Right lobe of liver (tissue), 6 donors: ENCODE measurements at regions not wholly inside any gene's neighbourhood (a gene's known extent, or its start where the extent isn't known, plus 50 kb on each side); places are given as distances from the start of the nearest gene placed in this dataset.
A peak's percentile ranks its signal among the peaks of the same experiment; 100 is the strongest.

Experiments used
- ATAC-seq, 4 donors: fragments of 200-7000 bp; cut with Tn5 transposase; one replicate each; pipeline ENCODE4 v1.9.1; 2020; ENCODE audit warnings: mild to moderate bottlenecking in 4 of 4, moderate library complexity in 4 of 4
- DNase-seq, 3 donors: peaks; one replicate each; pipeline ENCODE4 v3.0.0-alpha.2; 2020
- H3K27ac ChIP-seq, 3 donors: fragments of 200-600 bp; one replicate each; pipeline ENCODE4 v1.8.0; 2022
- H3K27me3 ChIP-seq, 2 donors: fragments of 200-600 bp; one replicate each; pipeline ENCODE4 v1.8.0; 2022
- H3K36me3 ChIP-seq, 4 donors: fragments of 200-600 bp; sonication (generic) in 1 of 4; one replicate each; pipeline versions ENCODE4 v1.5.1 to v1.8.0; 2017 to 2022; ENCODE audit warnings: control low read depth in 1 of 4
- H3K4me1 ChIP-seq, 4 donors: fragments of 200-600 bp; sonication (generic) in 1 of 4; one replicate each; pipeline versions ENCODE4 v1.5.1 to v1.8.0; 2017 to 2022; ENCODE audit warnings: control low read depth in 1 of 4
- H3K4me3 ChIP-seq, 3 donors: fragments of 200-600 bp; one replicate each; pipeline ENCODE4 v1.8.0; 2022
- H3K9me3 ChIP-seq, 4 donors: fragments of 200-600 bp; sonication (generic) in 1 of 4; one replicate each; pipeline versions ENCODE4 v1.5.1 to v1.8.0; 2017 to 2022; ENCODE audit warnings: control low read depth in 1 of 4
- CTCF ChIP-seq, 4 donors: fragments of 200-600 bp in 3 of 4; fragments of 450-650 bp in 1 of 4; IDR thresholded peaks; one replicate each; pipeline versions ENCODE4 v1.5.1 to v1.8.0; 2016 to 2022; ENCODE audit warnings: antibody characterized with exemption in 4 of 4, mild to moderate bottlenecking in 2 of 4
- POLR2A ChIP-seq: fragments of 450-650 bp; IDR thresholded peaks from one replicate; pipeline ENCODE4 v1.6.1; 2017; ENCODE audit warnings: antibody characterized with exemption, mild to moderate bottlenecking
- WGBS: methylation state at CpG from one replicate; pipeline ENCODE4 v1.1.6; 2018; ENCODE audit warnings: low coverage, low lambda C conversion rate; ENCODE audit not compliant: insufficient coverage; ENCODE audit errors: missing lambda C conversion rate; 5-methylcytosine and 5-hydroxymethylcytosine counted together
- intact Hi-C, 2 donors: fragments of 100-400 bp; cut with DNase I; formaldehyde crosslinking; loops; one replicate each; pipeline versions ENCODE4 v1.11.2 to v1.14.1; 2022
- donor health status: DM: no; HTN: yes; CAD: no.
- donor health status: DM: no; HTN: no; CAD: no.
- donor health status: DM: no; HTN: no; CAD: no.
- donor health status: DM: no; HTN: yes; CAD: no.
- donor health status: DM: no; HTN: yes; CAD: no.

GRCh38 chr10:43906490-43906889, 257.8 kb upstream of the ZNF32 start:
- Histone ChIP-seq H3K27ac (peak overlapping the region; percentile 5 to 33 (median 13)), H3K4me3 (no peak overlapping the region), H3K27me3 (no peaks in the 10 kb centered on the region), H3K4me1 (peaks cover 0 to 11% (median 0%) of the 10 kb centered on the region in 4 donors), H3K36me3 (no peaks in the 10 kb centered on the region), H3K9me3 (no peaks in the 10 kb centered on the region)
- ATAC-seq (peak in 2 of 4 donors; percentile 4 to 34), DNase-seq (peak in 1 of 3 donors; percentile 37)
- 69% methylated on average over 5 of the region's 8 CpGs for WGBS
- intact Hi-C loops, result no loop called here
- TF ChIP-seq POLR2A (no peak), CTCF (IDR thresholded peaks at IDR 0.05) (no peak)

GRCh38 chr10:43905512-43906236, 257.0 kb upstream of the ZNF32 start:
- DNase-seq, result peak in 1 of 3 donors; percentile 35
- Histone ChIP-seq H3K27ac (peak overlapping the region in 2 of 3 donors; percentile 5 to 33), H3K36me3 (no peaks in the 10 kb centered on the region), H3K27me3 (no peaks in the 10 kb centered on the region), H3K4me3 (no peak overlapping the region), H3K4me1 (peaks cover 0 to 11% (median 0%) of the 10 kb centered on the region in 4 donors), H3K9me3 (no peaks in the 10 kb centered on the region)
- ATAC-seq, result no peak
- intact Hi-C loops, result no loop called here
- no peak for TF ChIP-seq CTCF (IDR thresholded peaks at IDR 0.05)
- no peak for TF ChIP-seq POLR2A
- WGBS, result 54% methylated on average over 10 of the region's 10 CpGs

- DNase-seq (peak in 1 of 3 donors; percentile 28), ATAC-seq (no peak)
- TF ChIP-seq POLR2A (no peak), CTCF (IDR thresholded peaks at IDR 0.05) (no peak)
- Histone ChIP-seq H3K9me3 (no peaks in the 10 kb centered on the region), H3K36me3 (no peaks in the 10 kb centered on the region), H3K27me3 (no peaks in the 10 kb centered on the region), H3K4me3 (no peak overlapping the region), H3K4me1 (peaks cover 0 to 11% (median 0%) of the 10 kb centered on the region in 4 donors), H3K27ac (no peak overlapping the region)
- intact Hi-C loops, result no loop called here
- 71% methylated on average over 7 of the region's 9 CpGs for WGBS
These were observed 256.2 kb upstream of the ZNF32 start for GRCh38 chr10:43904844-43905243.

GRCh38 chr10:43904301-43904700, 255.6 kb upstream of the ZNF32 start:
- TF ChIP-seq CTCF (IDR thresholded peaks at IDR 0.05) (no peak), POLR2A (no peak)
- ATAC-seq, result no peak
- WGBS, result 100% methylated on average over 1 of the region's 7 CpGs
- intact Hi-C loops, result no loop called here
- no peak overlapping the region for H3K4me3 ChIP-seq
- H3K4me1 ChIP-seq, result peaks cover 0 to 11% (median 0%) of the 10 kb centered on the region in 4 donors
- peak in 1 of 3 donors; percentile 39 for DNase-seq
- no peak overlapping the region for H3K27ac ChIP-seq
- no peaks in the 10 kb centered on the region for H3K27me3 ChIP-seq
- no peaks in the 10 kb centered on the region for H3K36me3 ChIP-seq
- H3K9me3 ChIP-seq, result no peaks in the 10 kb centered on the region
